GM19025 (cell line): ENCODE measurements at regions not wholly inside any gene's neighbourhood (a gene's known extent, or its start where the extent isn't known, plus 50 kb on each side); places are given as distances from the start of the nearest gene placed in this dataset.

Source experiments
- ATAC-seq: cut with Tn5 transposase; IDR thresholded peaks from one replicate; pipeline ENCODE4 v1.9.1; 2021; ENCODE audit warnings: mild to moderate bottlenecking, low read depth, moderate library complexity; ENCODE audit not compliant: unreplicated experiment

DNA sequence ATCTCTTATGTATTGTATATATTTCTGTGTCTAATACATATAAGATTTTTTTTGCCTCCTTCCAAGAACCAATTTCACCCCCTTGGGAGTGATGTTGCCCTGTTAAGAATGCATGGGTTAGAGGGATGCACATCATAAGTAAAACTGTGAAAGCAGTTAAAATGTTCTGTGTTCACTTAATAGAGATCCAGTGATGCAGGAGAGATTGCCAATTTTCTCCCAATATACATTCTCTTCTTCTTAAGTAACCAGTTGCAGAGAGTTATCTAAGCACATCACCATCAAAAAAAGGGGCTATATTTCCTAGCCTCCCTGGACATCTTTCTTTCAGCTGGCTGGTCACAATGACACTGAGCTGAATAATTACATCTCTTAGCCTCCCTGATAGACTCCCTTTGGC, 307.0 kb downstream of the OSTF1 start:
- no peak for ATAC-seq

DNA sequence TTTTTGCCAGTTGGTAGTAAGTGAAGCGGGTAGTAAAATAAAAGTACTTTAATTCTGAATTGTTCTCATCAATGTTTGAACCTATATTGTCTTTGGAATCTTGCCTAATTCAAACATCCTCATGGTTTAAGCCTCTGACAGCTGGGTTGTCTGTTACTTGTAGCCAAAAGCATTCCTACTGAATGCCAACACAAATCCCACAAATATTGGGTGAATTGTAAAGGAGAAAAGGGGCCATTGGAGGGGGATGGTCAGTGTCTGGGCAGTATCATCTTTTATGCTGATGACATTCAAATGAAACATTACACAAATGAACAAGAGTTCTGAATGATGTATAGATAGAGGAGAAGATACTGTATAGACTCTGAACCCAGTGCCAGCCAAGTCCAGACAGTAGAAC, 309.5 kb downstream of the OSTF1 start:
- ATAC-seq: no peak

DNA sequence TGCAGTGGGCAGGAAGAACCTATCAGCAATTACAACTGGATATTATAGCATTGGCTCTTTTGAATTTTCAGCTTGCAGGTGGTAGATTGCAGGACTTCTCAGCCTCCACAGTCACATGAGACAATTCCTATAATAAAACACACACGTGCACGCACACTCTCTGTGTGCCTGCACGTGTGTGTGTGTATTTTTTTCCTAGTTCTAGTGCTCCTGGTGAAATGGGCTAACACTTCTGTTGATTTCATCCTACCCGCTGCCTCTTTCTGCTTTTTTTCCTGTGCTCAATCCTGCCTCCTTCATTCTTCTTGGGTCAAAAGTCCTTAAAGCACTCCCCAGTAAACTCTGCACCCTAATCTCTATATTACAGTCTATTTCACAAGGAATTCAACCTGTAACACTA, 320.1 kb downstream of the OSTF1 start:
- ATAC-seq: no peak

GRCh38 chr9:75410405-75410804, 322.1 kb downstream of the OSTF1 start:
- no peak for ATAC-seq

GRCh38 chr9:75414371-75415160, 326.3 kb downstream of the OSTF1 start:
- ATAC-seq: no peak

DNA sequence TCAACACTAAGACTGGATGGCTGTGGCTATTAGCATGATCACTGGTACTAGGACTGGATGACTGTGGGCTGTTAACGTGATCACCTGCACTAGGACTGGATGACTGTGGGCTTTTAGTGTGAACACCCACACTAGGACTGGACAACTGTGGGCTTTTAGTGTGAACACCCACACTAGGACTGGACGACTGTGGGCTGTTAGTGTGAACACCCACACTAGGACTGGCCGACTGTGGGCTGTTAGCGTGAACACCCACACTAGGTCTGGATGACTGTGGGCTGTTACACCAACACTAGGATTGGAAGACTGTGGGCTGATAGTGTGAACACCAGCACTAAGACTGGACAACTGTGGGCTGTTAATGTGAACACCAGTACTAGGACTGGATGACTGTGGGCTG, 329.2 kb downstream of the OSTF1 start:
- ATAC-seq: no peak

DNA sequence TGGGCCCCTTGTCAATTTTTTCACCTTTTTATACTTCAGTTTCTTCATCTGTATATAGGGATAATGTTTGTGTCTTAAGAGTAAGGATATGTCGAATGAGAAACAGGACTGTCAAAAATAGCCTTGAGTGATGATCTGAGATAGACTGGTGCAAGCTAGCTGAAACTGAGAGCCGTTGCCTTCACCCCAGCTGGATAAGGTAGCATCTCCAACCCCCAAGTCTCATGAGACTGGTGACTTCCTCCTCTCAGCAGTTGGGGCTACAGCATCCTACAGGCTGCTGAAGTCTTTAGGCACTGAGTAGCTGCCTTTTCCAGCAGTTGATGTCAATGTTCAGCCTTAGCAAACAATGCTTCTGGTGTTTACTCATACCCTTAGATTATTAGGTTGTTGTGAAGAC, 330.2 kb downstream of the OSTF1 start:
- no peak for ATAC-seq

GRCh38 chr9:75422944-75423522, 334.7 kb downstream of the OSTF1 start:
- no peak for ATAC-seq

DNA sequence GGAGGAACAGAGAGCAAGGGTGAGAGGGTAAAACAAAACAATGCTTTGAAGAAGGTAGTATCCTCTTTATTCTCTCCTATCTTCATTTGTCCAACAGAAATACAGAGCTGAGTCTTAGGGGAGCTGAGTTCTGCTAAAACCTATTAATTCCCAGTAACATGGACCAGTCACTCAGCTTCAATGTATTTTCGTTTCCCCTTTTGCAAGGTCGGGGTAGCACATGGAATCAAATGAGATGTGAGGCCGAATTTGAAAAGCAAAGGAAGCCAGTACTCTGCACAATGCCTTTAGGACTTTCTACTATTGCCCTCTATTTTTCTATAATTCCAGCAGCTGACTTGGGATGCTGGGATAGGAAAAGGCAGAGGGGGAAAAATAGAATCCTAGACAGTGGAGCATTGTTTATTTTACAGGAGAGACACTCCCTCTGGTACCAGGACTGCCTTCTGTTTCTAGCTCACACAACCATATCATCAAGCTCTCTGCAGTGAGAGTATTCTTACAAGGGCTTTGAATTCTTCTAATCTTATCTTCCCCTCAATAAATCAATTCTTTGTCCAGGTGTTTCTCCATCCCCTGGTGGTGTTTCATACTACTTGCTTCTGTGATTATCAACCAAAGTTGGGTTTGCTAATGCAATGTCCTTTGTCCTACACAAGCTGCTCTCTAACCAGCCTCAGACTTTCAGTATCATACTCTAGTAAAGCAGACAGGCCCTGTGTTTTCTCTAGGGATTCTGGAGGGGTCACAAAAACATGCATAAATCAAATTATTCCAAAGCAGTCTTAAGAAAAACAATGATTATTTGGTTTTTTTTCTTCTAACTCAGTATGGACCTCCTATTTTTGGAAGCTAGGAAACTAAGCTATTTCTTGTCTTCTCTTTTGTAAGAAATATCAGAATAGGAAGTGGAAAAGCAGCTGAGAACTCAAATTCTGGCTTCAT, 341.5 kb downstream of the OSTF1 start:
- ATAC-seq: no peak

GRCh38 chr9:75431375-75431774, 343.1 kb downstream of the OSTF1 start:
- ATAC-seq: no peak

- no peak for ATAC-seq
These were observed 344.1 kb downstream of the OSTF1 start for GRCh38 chr9:75432386-75432785.

DNA sequence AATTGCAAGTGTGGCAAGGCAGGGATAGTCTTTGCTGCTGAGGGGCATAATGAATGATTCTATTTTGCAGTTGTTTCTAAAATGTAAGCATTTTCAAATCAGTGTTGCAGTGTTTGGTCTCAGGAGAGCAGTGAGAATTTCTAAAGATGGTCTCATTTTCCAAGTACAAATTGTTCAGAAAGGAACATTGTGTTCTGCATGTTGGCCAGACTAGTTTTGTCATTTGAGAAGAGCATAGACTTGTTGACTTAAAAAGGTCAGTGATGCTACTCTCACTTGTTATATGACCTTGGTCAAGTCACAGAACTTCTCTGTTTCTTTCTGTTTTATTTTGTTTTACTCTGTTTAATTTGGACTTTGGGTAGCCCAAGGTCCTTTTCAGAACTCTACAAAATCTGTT, 344.6 kb downstream of the OSTF1 start:
- ATAC-seq: no peak

DNA sequence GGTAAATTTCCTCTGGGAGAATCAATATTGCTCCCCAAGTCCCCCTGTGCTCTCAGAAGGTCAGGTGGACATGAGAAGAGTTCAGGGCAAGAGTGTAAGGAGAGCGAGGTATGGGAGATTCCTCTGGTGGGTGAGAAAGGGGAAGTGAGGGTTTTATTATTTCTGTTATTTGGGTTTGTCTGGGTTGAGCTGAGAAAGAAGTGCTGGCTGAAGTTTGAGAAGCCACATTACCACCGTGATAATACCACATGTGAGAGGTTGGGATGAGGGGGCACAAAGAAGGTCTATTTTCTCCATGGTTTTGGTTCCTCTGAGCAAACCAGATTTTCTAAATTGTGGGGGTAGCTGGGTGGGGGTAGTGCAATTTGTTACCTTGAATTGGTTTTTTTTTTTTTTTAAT, 350.4 kb downstream of the OSTF1 start:
- no peak for ATAC-seq

DNA sequence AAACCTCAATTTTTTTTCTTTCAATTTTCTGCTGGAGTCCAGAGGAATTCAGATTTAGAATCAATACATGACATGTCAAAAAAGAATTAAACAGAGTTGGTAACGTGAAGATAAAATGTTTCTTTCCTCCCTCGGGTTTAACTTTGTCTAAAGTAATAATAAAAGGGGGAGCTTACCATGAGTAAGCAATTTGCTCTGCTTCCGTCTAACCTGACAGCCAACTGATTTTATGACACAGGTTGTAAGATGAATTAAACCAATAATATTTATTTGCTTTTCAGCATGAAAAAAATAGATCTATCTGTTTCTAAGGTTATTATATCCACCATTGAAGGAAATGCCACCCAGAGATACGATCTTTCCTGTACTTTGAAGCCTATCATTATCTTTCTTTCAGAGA, 352.6 kb downstream of the OSTF1 start:
- no peak for ATAC-seq

DNA sequence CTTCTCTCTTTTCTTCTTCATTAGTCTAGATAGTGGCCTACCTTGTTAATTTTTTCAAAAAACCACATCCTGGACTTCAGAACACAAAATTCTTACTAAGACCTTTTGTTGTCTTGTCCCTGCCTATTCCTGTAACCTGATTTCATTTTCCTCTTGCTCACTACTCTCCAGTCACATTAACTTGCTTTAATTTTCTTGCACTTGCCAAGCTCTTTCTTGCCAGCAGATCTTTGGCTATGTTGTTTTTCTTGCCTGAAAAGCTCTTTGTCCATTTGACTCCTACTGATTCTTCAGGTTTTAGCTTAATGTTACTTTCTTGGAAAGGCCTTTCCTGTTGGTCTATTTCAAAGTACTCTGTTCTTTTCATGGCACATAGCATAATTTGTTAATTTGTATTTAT, 356.8 kb downstream of the OSTF1 start:
- ATAC-seq: no peak

- no peak for ATAC-seq
These were observed 359.0 kb downstream of the OSTF1 start for GRCh38 chr9:75447281-75447680.

DNA sequence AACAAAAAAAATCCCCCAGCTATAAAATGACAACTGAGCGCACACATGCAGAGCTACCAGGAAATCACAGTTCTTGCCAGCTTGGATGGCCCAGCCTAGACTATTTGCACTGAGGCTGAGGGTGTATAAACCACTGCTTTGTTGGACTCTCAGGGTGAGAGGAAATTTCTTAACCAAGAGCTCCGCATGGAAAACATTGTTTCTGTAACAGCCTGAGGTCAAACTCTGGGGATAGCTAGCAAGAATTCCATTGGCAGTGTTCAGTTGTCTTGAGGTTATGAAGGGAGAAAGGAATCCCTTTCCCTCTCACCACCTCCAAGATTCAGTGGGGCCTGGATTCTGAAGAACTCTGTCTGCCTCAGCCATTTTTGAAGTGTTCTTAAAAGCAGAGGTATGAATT, 360.0 kb downstream of the OSTF1 start:
- no peak for ATAC-seq

DNA sequence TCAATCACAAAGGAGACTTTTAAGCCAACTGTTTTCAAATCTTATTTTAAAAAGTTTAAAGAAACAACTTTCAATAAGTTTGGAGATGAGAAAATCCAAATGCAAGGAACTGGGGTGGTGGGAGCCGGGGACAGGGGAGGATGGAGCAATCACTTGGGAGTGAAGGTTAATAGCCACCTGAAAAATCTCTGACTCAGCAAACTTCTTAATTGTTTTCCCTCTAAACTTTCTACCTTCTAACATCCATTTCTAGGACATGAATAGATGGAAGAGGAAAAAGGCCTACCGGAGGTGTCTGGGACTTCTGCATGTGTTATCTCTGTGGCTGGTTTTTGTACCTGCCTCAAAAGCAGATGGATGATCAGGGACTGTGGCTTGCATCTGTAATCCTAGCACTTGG, 360.6 kb downstream of the OSTF1 start:
- no peak for ATAC-seq

DNA sequence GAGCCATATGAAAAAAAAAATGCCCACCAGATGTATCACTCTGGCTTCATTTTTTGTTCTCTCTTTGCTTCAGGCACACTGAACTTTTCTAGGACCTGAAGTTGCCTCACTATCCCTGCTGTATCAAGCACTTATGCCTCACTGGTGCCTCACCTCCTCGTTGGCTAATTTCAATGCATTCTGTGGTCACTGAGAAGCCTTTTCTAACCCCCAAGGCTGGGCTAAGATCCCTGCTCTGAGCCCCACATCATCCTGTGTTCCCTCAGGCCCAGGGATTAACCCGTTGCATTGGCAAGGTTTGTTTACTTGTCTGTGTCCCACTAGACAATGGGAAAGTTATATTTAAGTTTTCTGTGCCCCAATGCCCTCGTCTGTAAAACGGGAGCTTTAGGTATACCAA, 362.7 kb downstream of the OSTF1 start:
- ATAC-seq: no peak

DNA sequence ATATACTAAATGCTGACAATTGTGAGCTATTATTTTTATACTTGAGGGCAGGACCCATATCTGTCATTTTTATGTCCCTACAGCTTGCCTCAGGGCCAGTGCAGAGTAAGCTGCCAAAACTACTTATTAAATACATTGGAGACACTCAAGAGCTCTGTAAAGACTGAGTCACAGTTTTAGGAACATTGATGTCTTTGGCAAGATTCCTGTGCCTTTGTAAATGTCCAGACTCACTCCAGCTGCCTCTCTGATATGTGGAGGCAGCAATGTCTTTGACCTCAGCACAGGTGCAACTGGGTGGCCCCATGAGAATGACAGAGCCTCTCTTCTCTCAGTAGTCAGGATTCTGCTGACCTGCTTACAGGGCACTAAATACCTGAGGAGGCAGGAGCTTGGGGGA, 363.2 kb downstream of the OSTF1 start:
- no peak for ATAC-seq

DNA sequence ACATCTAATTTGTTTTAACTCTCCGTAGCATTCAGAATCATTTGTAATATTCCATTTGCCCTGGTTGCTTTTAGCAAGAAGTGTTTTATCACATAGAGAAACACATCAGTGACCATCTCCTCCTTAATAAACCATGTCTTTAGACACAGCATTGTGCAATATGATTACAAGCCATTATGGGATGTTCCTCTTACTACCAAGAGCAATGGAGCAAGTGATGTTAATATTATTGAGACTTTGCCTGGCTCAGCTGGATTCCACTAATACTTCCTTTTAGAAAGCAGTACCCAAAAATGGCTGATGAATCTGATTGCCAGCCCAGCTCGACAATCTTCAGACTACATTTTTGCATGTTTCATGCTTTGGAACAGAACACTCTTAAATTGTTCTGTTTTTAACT, 364.2 kb downstream of the OSTF1 start:
- no peak for ATAC-seq
